Neural cell (in vitro differentiated cells): ENCODE measurements at regions not wholly inside any gene's neighbourhood (a gene's known extent, or its start where the extent isn't known, plus 50 kb on each side); places are given as distances from the start of the nearest gene placed in this dataset.

ENCODE experiments used
- CTCF ChIP-seq: fragments of 450-650 bp; IDR thresholded peaks from 2 replicates; pipeline ENCODE4 v1.5.1; 2014; ENCODE audit warnings: antibody characterized with exemption, mild to moderate bottlenecking, moderate library complexity; ENCODE audit not compliant: poor library complexity, severe bottlenecking
- EP300 ChIP-seq: fragments of 450-650 bp; conservative IDR thresholded peaks from 2 replicates; pipeline ENCODE4 v1.6.1; 2014; ENCODE audit warnings: antibody characterized with exemption, mild to moderate bottlenecking, moderate library complexity; ENCODE audit not compliant: poor library complexity, severe bottlenecking
- EZH2 ChIP-seq: fragments of 200-600, 300-800 bp; shearing (Covaris generic), sonication (generic); IDR thresholded peaks from 2 replicates; pipeline ENCODE4 v1.6.1; 2014; ENCODE audit warnings: antibody characterized with exemption, low read length, borderline replicate concordance, mild to moderate bottlenecking; ENCODE audit not compliant: insufficient read depth, poor library complexity, severe bottlenecking
- POLR2AphosphoS5 ChIP-seq: IDR thresholded peaks from 2 replicates; pipeline ENCODE4 v1.6.1; 2012
- REST ChIP-seq: IDR thresholded peaks from 2 replicates; pipeline ENCODE4 v1.6.1; 2012; ENCODE audit warnings: borderline replicate concordance
- TAF1 ChIP-seq: IDR thresholded peaks from 2 replicates; pipeline ENCODE4 v1.6.1; 2012; ENCODE audit warnings: low read depth

GRCh38 chr2:43029186-43029585 lies 197.2 kb downstream of the ZFP36L2 start:
- TF ChIP-seq CTCF (no peak), EP300 (no peak), EZH2 (no peak), REST (no peak), POLR2AphosphoS5 (no peak), TAF1 (no peak)
